ENCODE measurements at regions not wholly inside any gene's neighbourhood (a gene's known extent, or its start where the extent isn't known, plus 50 kb on each side); places are given as distances from the start of the nearest gene placed in this dataset.

- H3K27ac ChIP-seq = no peak overlapping the region
- no peak for TF ChIP-seq CTCF (conservative IDR thresholded peaks at IDR 0.05)
These were observed 381.4 kb downstream of the BRD1 start for GRCh38 chr22:49446145-49446758.

- no peak overlapping the region for H3K27ac ChIP-seq
- TF ChIP-seq CTCF (conservative IDR thresholded peaks at IDR 0.05) = no peak
These were observed 382.9 kb downstream of the BRD1 start for GRCh38 chr22:49444781-49445180.

GRCh38 chr22:49440931-49441330 is 386.7 kb downstream of the BRD1 start:
- TF ChIP-seq CTCF (conservative IDR thresholded peaks at IDR 0.05) = no peak
- no peak overlapping the region for H3K27ac ChIP-seq

- no peak for TF ChIP-seq CTCF (conservative IDR thresholded peaks at IDR 0.05)
- H3K27ac ChIP-seq = no peak overlapping the region
These were observed 388.3 kb downstream of the BRD1 start for GRCh38 chr22:49439373-49439772.

GRCh38 chr22:49437956-49438355 is 389.7 kb downstream of the BRD1 start:
- H3K27ac ChIP-seq = no peak overlapping the region
- no peak for TF ChIP-seq CTCF (conservative IDR thresholded peaks at IDR 0.05)

- H3K27ac ChIP-seq = no peak overlapping the region
- no peak for TF ChIP-seq CTCF (conservative IDR thresholded peaks at IDR 0.05)
These were observed 390.3 kb downstream of the BRD1 start for GRCh38 chr22:49437356-49437755.

GRCh38 chr22:49436056-49436455 is 391.6 kb downstream of the BRD1 start:
- H3K27ac ChIP-seq = no peak overlapping the region
- no peak for TF ChIP-seq CTCF (conservative IDR thresholded peaks at IDR 0.05)

All from VCaP (cell line).